Vagina (tissue), 2 donors: ENCODE measurements at regions not wholly inside any gene's neighbourhood (a gene's known extent, or its start where the extent isn't known, plus 50 kb on each side); places are given as distances from the start of the nearest gene placed in this dataset.

Experiments used
- DNase-seq, 2 donors: peaks; one replicate each; pipeline ENCODE4 v3.0.0-alpha.2; 2017; ENCODE audit errors: extremely low spot score in 2 of 2
- H3K27ac ChIP-seq: fragments of 200-600 bp; sonication (generic); one replicate; pipeline ENCODE4 v1.5.1; 2019
- H3K27me3 ChIP-seq: fragments of 200-600 bp; sonication (generic); one replicate; pipeline ENCODE4 v1.5.1; 2019
- H3K36me3 ChIP-seq, 2 donors: fragments of 200-600 bp; sonication (generic); one replicate each; pipeline ENCODE4 v1.5.1; 2017 to 2019
- H3K4me1 ChIP-seq: fragments of 200-600 bp; sonication (generic); one replicate; pipeline ENCODE4 v1.5.1; 2019
- H3K4me3 ChIP-seq, 2 donors: fragments of 200-600 bp; sonication (generic); 1 replicate in 1 of 2; 2 replicates in 1 of 2; pipeline ENCODE4 v1.5.1; 2016 to 2019
- H3K9me3 ChIP-seq: fragments of 200-600 bp; sonication (generic); one replicate; pipeline ENCODE4 v1.5.1; 2019
- POLR2A ChIP-seq, 2 donors: fragments of 450-650 bp; IDR thresholded peaks; one replicate each; pipeline ENCODE4 v1.6.1; 2017; ENCODE audit warnings: antibody characterized with exemption in 2 of 2, mild to moderate bottlenecking in 2 of 2, moderate library complexity in 2 of 2
- POLR2AphosphoS5 ChIP-seq, 2 donors: sonication (generic); formaldehyde crosslinking; IDR thresholded peaks; one replicate each; pipeline ENCODE4 v1.9.0; 2017; ENCODE audit warnings: antibody characterized with exemption in 2 of 2, mild to moderate bottlenecking in 2 of 2, low read depth in 1 of 2; ENCODE audit not compliant: insufficient read depth in 1 of 2
- intact Hi-C: fragments of 100-400 bp; cut with DNase I; formaldehyde crosslinking; loops from one replicate; pipeline ENCODE4 v1.15.1; 2023
- TF ChIP-seq, protein P1 (sequence below), 3 experiments: fragments of 450-650 bp in 2 of 3; fragments of 200-600 bp in 1 of 3; sonication (generic) in 1 of 3; IDR thresholded peaks; one replicate each; pipeline ENCODE4 v1.5.1; 2017 to 2019; ENCODE audit warnings: antibody characterized with exemption in 3 of 3, mild to moderate bottlenecking in 2 of 3, moderate library complexity in 2 of 3

DNA sequence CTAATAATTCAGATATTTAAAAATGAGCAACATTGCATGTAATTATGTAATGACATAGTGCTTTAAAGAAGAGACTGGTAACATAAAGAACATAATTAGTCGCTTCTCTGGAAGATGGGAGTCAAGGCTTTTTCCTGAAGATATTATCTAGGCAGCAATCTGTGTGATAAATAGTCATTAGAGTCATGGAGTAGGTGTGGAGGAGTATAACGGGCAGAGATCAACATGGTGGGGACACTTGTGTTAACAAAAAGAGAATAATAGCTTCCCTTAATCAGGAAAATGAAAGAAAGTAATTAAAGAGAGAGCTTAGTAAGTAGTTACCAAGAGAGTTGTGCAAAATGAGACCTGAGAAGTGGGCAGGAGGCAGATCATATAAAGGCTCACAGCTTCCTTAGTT is 1417.1 kb upstream of the ATXN8OS start:
- no peak overlapping the region for H3K27ac ChIP-seq
- H3K36me3 ChIP-seq: no peaks in the 10 kb centered on the region
- no peaks in the 10 kb centered on the region for H3K4me1 ChIP-seq
- no peaks in the 10 kb centered on the region for H3K9me3 ChIP-seq
- TF ChIP-seq, protein P1, sequence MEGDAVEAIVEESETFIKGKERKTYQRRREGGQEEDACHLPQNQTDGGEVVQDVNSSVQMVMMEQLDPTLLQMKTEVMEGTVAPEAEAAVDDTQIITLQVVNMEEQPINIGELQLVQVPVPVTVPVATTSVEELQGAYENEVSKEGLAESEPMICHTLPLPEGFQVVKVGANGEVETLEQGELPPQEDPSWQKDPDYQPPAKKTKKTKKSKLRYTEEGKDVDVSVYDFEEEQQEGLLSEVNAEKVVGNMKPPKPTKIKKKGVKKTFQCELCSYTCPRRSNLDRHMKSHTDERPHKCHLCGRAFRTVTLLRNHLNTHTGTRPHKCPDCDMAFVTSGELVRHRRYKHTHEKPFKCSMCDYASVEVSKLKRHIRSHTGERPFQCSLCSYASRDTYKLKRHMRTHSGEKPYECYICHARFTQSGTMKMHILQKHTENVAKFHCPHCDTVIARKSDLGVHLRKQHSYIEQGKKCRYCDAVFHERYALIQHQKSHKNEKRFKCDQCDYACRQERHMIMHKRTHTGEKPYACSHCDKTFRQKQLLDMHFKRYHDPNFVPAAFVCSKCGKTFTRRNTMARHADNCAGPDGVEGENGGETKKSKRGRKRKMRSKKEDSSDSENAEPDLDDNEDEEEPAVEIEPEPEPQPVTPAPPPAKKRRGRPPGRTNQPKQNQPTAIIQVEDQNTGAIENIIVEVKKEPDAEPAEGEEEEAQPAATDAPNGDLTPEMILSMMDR (IDR thresholded peaks at IDR 0.05): no peak
- TF ChIP-seq POLR2A (IDR thresholded peaks at IDR 0.05) (no peak), POLR2AphosphoS5 (IDR thresholded peaks at IDR 0.05; ENCODE audit: insufficient read depth in 1 of 2, low read depth in 1 of 2) (no peak)
- DNase-seq: no peak
- no peak overlapping the region for H3K4me3 ChIP-seq
- intact Hi-C loops: no loop called here
- no peaks in the 10 kb centered on the region for H3K27me3 ChIP-seq

DNA sequence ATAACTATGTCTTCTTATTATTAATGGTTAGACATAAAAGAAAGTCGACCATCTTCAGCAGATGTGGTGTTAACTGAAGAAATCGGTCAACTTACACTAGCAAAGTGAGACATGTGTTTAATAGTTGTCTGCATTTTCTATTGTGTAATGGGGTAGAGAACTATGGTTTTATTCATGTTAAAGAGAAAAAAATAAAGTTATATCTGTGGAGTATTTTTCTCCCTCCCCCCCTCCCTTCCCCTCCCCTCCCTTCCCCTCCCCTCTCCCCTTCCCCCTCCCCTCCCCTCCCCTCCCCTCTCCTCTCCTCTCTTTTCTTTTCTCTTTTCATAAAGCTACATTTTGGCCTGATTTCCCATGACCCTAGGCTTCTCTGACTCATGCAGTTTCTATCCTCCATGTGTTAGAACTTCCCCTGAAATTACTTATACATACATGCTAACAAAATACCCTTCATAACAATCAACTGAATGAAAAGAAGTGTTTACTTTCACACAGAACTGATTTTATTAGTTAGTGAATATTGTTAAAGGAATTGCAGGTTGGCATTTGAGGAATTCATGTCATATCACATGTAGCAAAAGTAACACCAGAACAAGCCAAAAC is 1431.0 kb upstream of the ATXN8OS start:
- Histone ChIP-seq H3K4me1 (no peaks in the 10 kb centered on the region), H3K36me3 (no peaks in the 10 kb centered on the region), H3K27ac (no peak overlapping the region), H3K27me3 (no peaks in the 10 kb centered on the region), H3K9me3 (no peaks in the 10 kb centered on the region), H3K4me3 (no peak overlapping the region)
- no peak for DNase-seq
- no peak for TF ChIP-seq POLR2A (IDR thresholded peaks at IDR 0.05)
- intact Hi-C loops: no loop called here

DNA sequence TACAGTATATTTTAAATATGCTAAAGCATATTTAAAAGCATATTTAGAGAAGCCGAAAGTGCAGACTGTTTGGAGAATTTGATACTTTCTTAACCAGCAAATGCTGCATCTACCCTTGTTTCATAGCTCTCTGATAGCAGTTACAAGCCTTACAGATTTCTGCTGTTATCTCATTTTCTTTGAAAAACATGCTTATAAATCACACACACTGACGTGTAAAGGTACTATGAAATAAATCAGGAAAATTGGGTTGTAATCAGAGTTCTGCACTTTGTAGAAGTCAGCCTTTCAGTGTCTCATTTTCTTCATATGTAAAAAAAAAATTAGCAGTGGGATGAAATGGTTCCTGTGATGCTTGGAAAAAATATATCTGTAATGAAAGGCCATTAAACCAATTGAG is 1432.4 kb upstream of the ATXN8OS start:
- no peak overlapping the region for H3K27ac ChIP-seq
- no peaks in the 10 kb centered on the region for H3K36me3 ChIP-seq
- intact Hi-C loops: no loop called here
- H3K4me1 ChIP-seq: no peaks in the 10 kb centered on the region
- no peak overlapping the region for H3K4me3 ChIP-seq
- H3K27me3 ChIP-seq: no peaks in the 10 kb centered on the region
- TF ChIP-seq POLR2A (IDR thresholded peaks at IDR 0.05) (no peak), POLR2AphosphoS5 (IDR thresholded peaks at IDR 0.05; ENCODE audit: insufficient read depth in 1 of 2, low read depth in 1 of 2) (no peak)
- TF ChIP-seq, protein P1 (IDR thresholded peaks at IDR 0.05): no peak
- H3K9me3 ChIP-seq: no peaks in the 10 kb centered on the region
- DNase-seq: no peak

DNA sequence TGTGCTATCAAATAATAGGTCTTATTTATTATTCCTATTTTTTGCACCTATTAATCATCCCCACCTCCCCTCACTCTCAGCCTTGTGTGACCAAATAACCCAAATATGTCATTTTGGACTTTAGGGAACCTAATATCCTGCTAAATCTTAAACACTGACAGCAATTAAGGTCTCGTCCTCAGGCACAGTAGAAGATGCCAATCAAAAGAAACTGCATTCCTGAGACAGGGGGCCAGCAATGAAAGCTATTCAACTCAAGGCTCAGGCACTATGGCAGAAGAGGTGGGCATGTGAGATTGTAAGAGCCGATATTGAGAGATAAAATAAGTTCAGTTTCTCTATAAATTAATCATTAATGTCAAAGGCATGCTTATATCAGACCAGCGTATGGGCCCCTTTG is 1437.7 kb upstream of the PCDH9 start:
- TF ChIP-seq POLR2AphosphoS5 (IDR thresholded peaks at IDR 0.05; ENCODE audit: insufficient read depth in 1 of 2, low read depth in 1 of 2): no peak
- TF ChIP-seq, protein P1 (IDR thresholded peaks at IDR 0.05): no peak
- TF ChIP-seq POLR2A (IDR thresholded peaks at IDR 0.05): no peak
- H3K9me3 ChIP-seq: no peaks in the 10 kb centered on the region
- no peaks in the 10 kb centered on the region for H3K27me3 ChIP-seq
- no peaks in the 10 kb centered on the region for H3K4me1 ChIP-seq
- H3K36me3 ChIP-seq: no peaks in the 10 kb centered on the region
- DNase-seq: no peak
- no peak overlapping the region for H3K4me3 ChIP-seq
- H3K27ac ChIP-seq: no peak overlapping the region
- intact Hi-C loops: no loop called here

DNA sequence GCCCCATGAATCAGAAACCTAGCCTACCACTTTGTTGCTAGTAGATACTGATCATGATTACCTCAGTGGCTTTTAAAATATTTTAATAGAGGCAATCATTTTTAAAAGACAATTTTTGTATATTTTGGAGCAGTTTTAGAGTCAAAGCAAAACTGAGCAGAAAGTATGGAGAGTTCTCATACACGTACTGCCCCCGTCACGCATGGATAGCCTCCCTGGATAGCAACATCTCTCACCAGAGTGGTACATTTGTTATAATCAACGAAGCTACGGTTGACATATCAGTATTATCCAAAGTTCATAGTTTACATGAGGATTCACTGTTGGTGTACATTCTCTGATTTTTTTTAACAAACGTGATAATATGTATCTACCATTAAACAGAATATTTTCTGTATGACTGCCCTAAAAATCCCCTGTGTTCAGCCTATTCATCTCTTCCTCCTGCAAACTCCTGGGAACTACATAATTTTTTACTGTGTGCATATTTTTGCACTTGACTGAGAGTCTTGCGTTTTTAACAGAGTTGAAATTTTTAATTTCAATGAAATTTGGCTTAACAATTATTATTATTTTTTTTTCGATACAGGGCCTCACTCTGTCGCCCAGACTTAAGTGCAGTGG is 1436.8 kb upstream of the PCDH9 start:
- H3K4me1 ChIP-seq: no peaks in the 10 kb centered on the region
- no peak for DNase-seq
- intact Hi-C loops: no loop called here
- H3K27me3 ChIP-seq: no peaks in the 10 kb centered on the region
- no peak overlapping the region for H3K27ac ChIP-seq
- no peaks in the 10 kb centered on the region for H3K9me3 ChIP-seq
- TF ChIP-seq, protein P1 (IDR thresholded peaks at IDR 0.05): no peak
- no peak for TF ChIP-seq POLR2A (IDR thresholded peaks at IDR 0.05)
- no peaks in the 10 kb centered on the region for H3K36me3 ChIP-seq
- H3K4me3 ChIP-seq: no peak overlapping the region
